D341Med (cell line): ENCODE measurements at regions not wholly inside any gene's neighbourhood (a gene's known extent, or its start where the extent isn't known, plus 50 kb on each side); places are given as distances from the start of the nearest gene placed in this dataset.

Experiments
- DNase-seq: peaks from one replicate; pipeline ENCODE4 v3.0.0; 2012; ENCODE audit warnings: low spot score

- no peak for DNase-seq
Observed at GRCh38 chr12:116459011-116459875, 99.9 kb upstream of the MAP1LC3B2 start.

- no peak for DNase-seq
Observed at GRCh38 chr12:116459916-116460663, 99.1 kb upstream of the MAP1LC3B2 start.

GRCh38 chr12:116461060-116461459 is 98.1 kb upstream of the MAP1LC3B2 start:
- DNase-seq = no peak

- DNase-seq = no peak
Observed at GRCh38 chr12:116463366-116463765, 95.8 kb upstream of the MAP1LC3B2 start.

GRCh38 chr12:116465407-116465806 is 93.8 kb upstream of the MAP1LC3B2 start:
- no peak for DNase-seq

GRCh38 chr12:116465856-116466255 is 93.3 kb upstream of the MAP1LC3B2 start:
- no peak for DNase-seq

- no peak for DNase-seq
Observed at GRCh38 chr12:116466536-116466935, 92.6 kb upstream of the MAP1LC3B2 start.

- DNase-seq = no peak
Observed at GRCh38 chr12:116469344-116469743, 89.8 kb upstream of the MAP1LC3B2 start.

GRCh38 chr12:116471544-116471943 is 87.6 kb upstream of the MAP1LC3B2 start:
- no peak for DNase-seq

GRCh38 chr12:116472193-116472592 is 87.0 kb upstream of the MAP1LC3B2 start:
- DNase-seq = no peak

- DNase-seq = no peak
Observed at GRCh38 chr12:116473416-116473815, 85.8 kb upstream of the MAP1LC3B2 start.

GRCh38 chr12:116474331-116474730 is 84.8 kb upstream of the MAP1LC3B2 start:
- DNase-seq = no peak

GRCh38 chr12:116474899-116475298 is 84.3 kb upstream of the MAP1LC3B2 start:
- no peak for DNase-seq

GRCh38 chr12:116476227-116476822 is 82.9 kb upstream of the MAP1LC3B2 start:
- DNase-seq = no peak

- DNase-seq = no peak
Observed at GRCh38 chr12:116478243-116478773, 80.9 kb upstream of the MAP1LC3B2 start.

- no peak for DNase-seq
Observed at GRCh38 chr12:116480210-116480810, 78.9 kb upstream of the MAP1LC3B2 start.

GRCh38 chr12:116481726-116482125 is 77.5 kb upstream of the MAP1LC3B2 start:
- DNase-seq = no peak

- no peak for DNase-seq
Observed at GRCh38 chr12:116482179-116482578, 77.0 kb upstream of the MAP1LC3B2 start.

- DNase-seq = no peak
Observed at GRCh38 chr12:116482859-116483258, 76.3 kb upstream of the MAP1LC3B2 start.

- DNase-seq = no peak
Observed at GRCh38 chr12:116483959-116484750, 75.0 kb upstream of the MAP1LC3B2 start.

- DNase-seq = no peak
Observed at GRCh38 chr12:116484807-116485206, 74.4 kb upstream of the MAP1LC3B2 start.
